Endothelial cell of umbilical vein (primary cell): ENCODE measurements at regions not wholly inside any gene's neighbourhood (a gene's known extent, or its start where the extent isn't known, plus 50 kb on each side); places are given as distances from the start of the nearest gene placed in this dataset.

Source experiments
- BruUV-seq: library from RNA; stranded (reverse); fragments of 400-500 nt; replicated peaks from 2 replicates; lab custom pipeline; 2021; lab: Mats Ljungman, UMichigan
- CTCF ChIA-PET: fragments of 300-600, 350-600 bp; sonication (Branson Sonifier 250); formaldehyde crosslinking; loops from one replicate; lab custom pipeline; 2021; ENCODE audit warnings: antibody characterized with exemption, inconsistent platforms; lab: Charles Lee
- POLR2A ChIA-PET: fragments of 300-600, 350-600 bp; sonication (Branson Sonifier 250); formaldehyde crosslinking; loops from one replicate; lab custom pipeline; 2021; ENCODE audit warnings: antibody characterized with exemption, inconsistent platforms; lab: Charles Lee
- DNase-seq: peaks from one replicate; pipeline ENCODE4 v3.0.0-alpha.2; 2011; ENCODE audit warnings: low read depth, low spot score
- FAIRE-seq: peaks from 2 replicates; lab custom pipeline; 2011; peaks lifted over from hg19 to GRCh38; lab: Jason Lieb, UNC
- H2AFZ ChIP-seq: 2 replicates; pipeline ENCODE4 v1.6.0; 2012; ENCODE audit warnings: low read depth, low read length, control low read depth, inconsistent platforms
- H3K27ac ChIP-seq: 2 replicates; pipeline ENCODE4 v1.5.1; 2011; ENCODE audit warnings: low read depth, mild to moderate bottlenecking, control low read depth, low read length, moderate library complexity; ENCODE audit not compliant: insufficient read depth
- H3K27me3 ChIP-seq, 2 experiments: 2 replicates each; pipeline versions ENCODE4 v1.6.0 to v1.6.1; 2011; ENCODE audit warnings: low read length in 2 of 2, mixed read lengths in 1 of 2; ENCODE audit not compliant: control insufficient read depth in 2 of 2, insufficient read depth in 2 of 2
- H3K36me3 ChIP-seq, 2 experiments: 2 replicates in 1 of 2; 3 replicates in 1 of 2; pipeline ENCODE4 v1.5.1; 2011; ENCODE audit warnings: low read length in 2 of 2, mild to moderate bottlenecking in 1 of 2, moderate library complexity in 1 of 2; ENCODE audit not compliant: control insufficient read depth in 2 of 2, insufficient read depth in 2 of 2; ENCODE audit errors: extremely low read depth in 1 of 2
- H3K4me1 ChIP-seq: 3 replicates; pipeline ENCODE4 v1.5.1; 2011; ENCODE audit warnings: mild to moderate bottlenecking, low read length; ENCODE audit not compliant: control insufficient read depth, insufficient read depth; ENCODE audit errors: extremely low read depth
- H3K4me2 ChIP-seq: 2 replicates; pipeline ENCODE4 v1.6.1; 2011; ENCODE audit warnings: low read length, control low read depth, mixed read lengths; ENCODE audit not compliant: insufficient read depth
- H3K4me3 ChIP-seq, 3 experiments: fragments of 200-600 bp in 1 of 3; sonication (generic), shearing (Covaris generic) in 1 of 3; replicated peaks in 1 of 3; 2 replicates each; pipeline ENCODE4 v1.5.1; 2011 to 2016; ENCODE audit warnings: control low read depth in 3 of 3, low read length in 3 of 3, mild to moderate bottlenecking in 2 of 3, inconsistent platforms in 1 of 3, low read depth in 1 of 3, moderate library complexity in 1 of 3; ENCODE audit not compliant: insufficient read depth in 1 of 3
- H3K79me2 ChIP-seq: 2 replicates; pipeline ENCODE4 v1.6.0; 2012; ENCODE audit warnings: low read length, inconsistent platforms; ENCODE audit not compliant: control insufficient read depth, insufficient read depth
- H3K9ac ChIP-seq: replicated peaks from 2 replicates; pipeline ENCODE3; 2011; ENCODE audit warnings: low read length, control low read depth; ENCODE audit not compliant: insufficient read depth; ENCODE audit errors: extremely low read depth
- H3K9me1 ChIP-seq: replicated peaks from 3 replicates; pipeline ENCODE4 v1.6.0; 2011; ENCODE audit warnings: mild to moderate bottlenecking, low read length; ENCODE audit not compliant: control insufficient read depth, insufficient read depth; ENCODE audit errors: extremely low read depth
- H3K9me3 ChIP-seq: replicated peaks from 2 replicates; pipeline ENCODE4 v1.5.1; 2012; ENCODE audit warnings: low read length, inconsistent platforms; ENCODE audit not compliant: control insufficient read depth, insufficient read depth
- H4K20me1 ChIP-seq: replicated peaks from 2 replicates; pipeline ENCODE3; 2011; ENCODE audit warnings: mild to moderate bottlenecking, low read length; ENCODE audit not compliant: control insufficient read depth, insufficient read depth; ENCODE audit errors: extremely low read depth
- FOS ChIP-seq: IDR thresholded peaks from 2 replicates; pipeline ENCODE4 v1.6.1; 2011; ENCODE audit warnings: mild to moderate bottlenecking, low read length, moderate library complexity, borderline replicate concordance; ENCODE audit not compliant: insufficient read depth
- GATA2 ChIP-seq: IDR thresholded peaks from 2 replicates; pipeline ENCODE4 v1.7.0; 2011; ENCODE audit warnings: low read depth, mild to moderate bottlenecking, moderate library complexity, mixed read lengths, low read length; ENCODE audit not compliant: insufficient read length, insufficient read depth
- MYC ChIP-seq: IDR thresholded peaks from one replicate; pipeline ENCODE4 v1.6.1; 2011; ENCODE audit warnings: mild to moderate bottlenecking, low read depth, low read length
- dilution Hi-C: fragments of 300-500 bp; cut with MboI; formaldehyde crosslinking; loops from one replicate; pipeline ENCODE4 v1.15.0; 2019; ENCODE audit warnings: low sequenced_read_pairs; ENCODE audit not compliant: extremely low pct_ligation_motif_present
- intact Hi-C: fragments of 100-400 bp; cut with micrococcal nuclease; formaldehyde crosslinking; loops from one replicate; pipeline ENCODE4 v1.10.0; 2022
- TF ChIP-seq, protein P1 (sequence below), 2 donors: IDR thresholded peaks; 1 replicate in 1 of 2; 2 replicates in 1 of 2; pipeline ENCODE4 v1.5.1; 2011; ENCODE audit warnings: low read length in 2 of 2, mild to moderate bottlenecking in 2 of 2, moderate library complexity in 2 of 2, control low read depth in 1 of 2, inconsistent platforms in 1 of 2, low read depth in 1 of 2; ENCODE audit not compliant: insufficient read depth in 1 of 2; ENCODE audit errors: extremely low read depth in 1 of 2

DNA sequence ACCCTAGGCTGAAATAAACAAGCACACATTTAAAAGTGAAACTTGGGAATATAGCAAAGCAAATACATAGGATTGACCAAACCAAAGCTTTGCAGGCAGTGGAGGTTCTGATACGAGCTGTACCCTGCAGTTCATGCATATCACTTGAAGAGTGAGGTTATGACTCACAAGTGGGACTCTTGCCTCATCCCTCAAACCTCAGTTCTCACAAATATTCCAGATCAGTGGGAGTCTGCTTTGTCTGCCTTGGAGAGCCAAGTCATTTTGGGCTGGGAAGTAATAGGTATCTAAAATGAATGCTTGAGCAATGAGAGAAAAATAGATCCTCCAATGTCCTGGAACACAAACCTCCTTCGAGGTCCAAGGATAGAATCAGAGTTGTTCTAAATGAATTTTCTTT, 116.4 kb downstream of the LRIG3 start:
- no peaks in the 10 kb centered on the region for H3K36me3 ChIP-seq
- H3K9ac ChIP-seq, result no peak overlapping the region
- no peak overlapping the region for H3K27ac ChIP-seq
- no peak overlapping the region for H3K4me2 ChIP-seq
- H3K27me3 ChIP-seq, result peaks cover 0 to 2% of the 10 kb centered on the region in 2 experiments
- H3K79me2 ChIP-seq, result no peaks in the 10 kb centered on the region
- no peaks in the 10 kb centered on the region for H3K4me1 ChIP-seq
- H3K9me3 ChIP-seq, result no peaks in the 10 kb centered on the region
- H4K20me1 ChIP-seq, result no peaks in the 10 kb centered on the region
- dilution Hi-C loops, result no loop called here
- H2AFZ ChIP-seq, result no peak overlapping the region
- TF ChIP-seq, protein P1, sequence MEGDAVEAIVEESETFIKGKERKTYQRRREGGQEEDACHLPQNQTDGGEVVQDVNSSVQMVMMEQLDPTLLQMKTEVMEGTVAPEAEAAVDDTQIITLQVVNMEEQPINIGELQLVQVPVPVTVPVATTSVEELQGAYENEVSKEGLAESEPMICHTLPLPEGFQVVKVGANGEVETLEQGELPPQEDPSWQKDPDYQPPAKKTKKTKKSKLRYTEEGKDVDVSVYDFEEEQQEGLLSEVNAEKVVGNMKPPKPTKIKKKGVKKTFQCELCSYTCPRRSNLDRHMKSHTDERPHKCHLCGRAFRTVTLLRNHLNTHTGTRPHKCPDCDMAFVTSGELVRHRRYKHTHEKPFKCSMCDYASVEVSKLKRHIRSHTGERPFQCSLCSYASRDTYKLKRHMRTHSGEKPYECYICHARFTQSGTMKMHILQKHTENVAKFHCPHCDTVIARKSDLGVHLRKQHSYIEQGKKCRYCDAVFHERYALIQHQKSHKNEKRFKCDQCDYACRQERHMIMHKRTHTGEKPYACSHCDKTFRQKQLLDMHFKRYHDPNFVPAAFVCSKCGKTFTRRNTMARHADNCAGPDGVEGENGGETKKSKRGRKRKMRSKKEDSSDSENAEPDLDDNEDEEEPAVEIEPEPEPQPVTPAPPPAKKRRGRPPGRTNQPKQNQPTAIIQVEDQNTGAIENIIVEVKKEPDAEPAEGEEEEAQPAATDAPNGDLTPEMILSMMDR (IDR thresholded peaks at IDR 0.05; ENCODE audit: extremely low read depth in 1 of 2, insufficient read depth in 1 of 2, low read depth in 1 of 2, low read length in 2 of 2), result no peak
- no peak for DNase-seq
- BruUV-seq, result no TSS peak
- no peak overlapping the region for H3K4me3 ChIP-seq
- intact Hi-C loops, result no loop called here
- ChIA-PET POLR2A (no interaction called here), CTCF (interaction anchor here (0.9 to 3.3 kb wide), 10 partner anchors 9 to 360 kb away, joined by 3 to 27 read pairs (median 6); no protein-coding TSS in a partner anchor)
- no peaks in the 10 kb centered on the region for H3K9me1 ChIP-seq
- FAIRE-seq, result no peak

DNA sequence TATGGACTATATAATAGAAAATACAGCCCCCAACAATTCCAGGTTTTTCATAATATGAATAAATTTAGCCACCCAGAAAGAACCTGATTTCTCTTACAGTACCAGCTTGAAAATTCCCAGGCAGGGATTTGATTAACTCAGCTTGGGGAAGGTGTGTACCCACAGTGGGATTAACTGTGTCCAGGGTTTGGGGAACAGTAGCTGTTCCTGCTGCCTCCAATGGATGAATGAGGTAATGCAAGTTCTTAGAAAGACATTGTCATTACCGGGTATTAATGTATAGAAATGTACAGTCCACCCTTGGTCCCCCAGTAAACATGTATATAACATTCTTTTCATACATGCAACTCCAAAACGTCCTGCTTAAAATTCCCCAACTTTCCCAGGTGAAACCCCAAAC, 115.6 kb downstream of the LRIG3 start:
- H4K20me1 ChIP-seq, result no peaks in the 10 kb centered on the region
- H3K27me3 ChIP-seq, result peaks cover 0 to 2% of the 10 kb centered on the region in 2 experiments
- CTCF ChIA-PET, result interaction anchor here (0.5 to 3.3 kb wide), 15 partner anchors 10 to 361 kb away, joined by 3 to 27 read pairs (median 3); no protein-coding TSS in a partner anchor
- no peak overlapping the region for H3K4me3 ChIP-seq
- no TSS peak for BruUV-seq
- POLR2A ChIA-PET, result interaction anchor here (0.5 kb wide), 1 partner anchor 31 kb away, joined by 3 read pairs; no protein-coding TSS in a partner anchor
- H3K9me1 ChIP-seq, result no peaks in the 10 kb centered on the region
- no peaks in the 10 kb centered on the region for H3K79me2 ChIP-seq
- no peaks in the 10 kb centered on the region for H3K4me1 ChIP-seq
- H3K9ac ChIP-seq, result no peak overlapping the region
- intact Hi-C loops (no loop called here), dilution Hi-C loops (no loop called here)
- TF ChIP-seq, protein P1 (IDR thresholded peaks at IDR 0.05; ENCODE audit: extremely low read depth in 1 of 2, insufficient read depth in 1 of 2, low read depth in 1 of 2, low read length in 2 of 2), result peak; percentile 36 to 41
- TF ChIP-seq FOS (no peak), GATA2 (no peak), MYC (no peak)
- FAIRE-seq (peak; percentile 4), DNase-seq (peak; percentile 6)
- no peaks in the 10 kb centered on the region for H3K36me3 ChIP-seq
- H2AFZ ChIP-seq, result no peak overlapping the region
- no peak overlapping the region for H3K4me2 ChIP-seq
- no peak overlapping the region for H3K27ac ChIP-seq
- no peaks in the 10 kb centered on the region for H3K9me3 ChIP-seq
